ENCODE measurements at regions not wholly inside any gene's neighbourhood (a gene's known extent, or its start where the extent isn't known, plus 50 kb on each side); places are given as distances from the start of the nearest gene placed in this dataset.

GRCh38 chr2:129175051-129175450 is 804.4 kb upstream of the RAB6C start:
- DNase-seq (ENCODE audit: low spot score): no peak
- TF ChIP-seq CTCF (IDR thresholded peaks at IDR 0.05) (no peak), POLR2A (IDR thresholded peaks at IDR 0.05) (no peak), POLR2AphosphoS5 (IDR thresholded peaks at IDR 0.05) (no peak)
- H3K27me3 ChIP-seq (replicated peaks; ENCODE audit: insufficient read depth): no peaks in the 10 kb centered on the region
- intact Hi-C loops (cut with DNase I): no loop called here
- no peaks in the 10 kb centered on the region for H3K36me3 ChIP-seq
- no peaks in the 10 kb centered on the region for H3K9me3 ChIP-seq
- 97% methylated on average over 2 of the region's 2 CpGs for WGBS
- H3K4me3 ChIP-seq: no peak overlapping the region
- no peak overlapping the region for H3K27ac ChIP-seq
- no peaks in the 10 kb centered on the region for H3K4me1 ChIP-seq (replicated peaks)

GRCh38 chr2:129176375-129176774 is 803.1 kb upstream of the RAB6C start:
- H3K4me3 ChIP-seq: no peak overlapping the region
- intact Hi-C loops (cut with DNase I): no loop called here
- no peak for TF ChIP-seq CTCF (IDR thresholded peaks at IDR 0.05)
- no peak for TF ChIP-seq POLR2A (IDR thresholded peaks at IDR 0.05)
- no peak for DNase-seq (ENCODE audit: low spot score)
- H3K4me1 ChIP-seq (replicated peaks): no peaks in the 10 kb centered on the region
- H3K27me3 ChIP-seq (replicated peaks; ENCODE audit: insufficient read depth): no peaks in the 10 kb centered on the region
- no peaks in the 10 kb centered on the region for H3K36me3 ChIP-seq
- WGBS: 95% methylated on average over 5 of the region's 5 CpGs
- H3K9me3 ChIP-seq: no peaks in the 10 kb centered on the region
- H3K27ac ChIP-seq: no peak overlapping the region

- intact Hi-C loops (cut with DNase I): no loop called here
- WGBS: 74% methylated on average over 7 of the region's 7 CpGs
- no peak for DNase-seq (ENCODE audit: low spot score)
- H3K4me1 ChIP-seq (replicated peaks): no peaks in the 10 kb centered on the region
- no peak overlapping the region for H3K27ac ChIP-seq
- H3K36me3 ChIP-seq: no peaks in the 10 kb centered on the region
- no peaks in the 10 kb centered on the region for H3K27me3 ChIP-seq (replicated peaks; ENCODE audit: insufficient read depth)
- H3K9me3 ChIP-seq: no peaks in the 10 kb centered on the region
- no peak overlapping the region for H3K4me3 ChIP-seq
- TF ChIP-seq POLR2A (IDR thresholded peaks at IDR 0.05) (no peak), POLR2AphosphoS5 (IDR thresholded peaks at IDR 0.05) (no peak)
Observed at GRCh38 chr2:129178356-129178755, 801.1 kb upstream of the RAB6C start.

GRCh38 chr2:129179199-129179598 is 800.3 kb upstream of the RAB6C start:
- Histone ChIP-seq H3K27ac (no peak overlapping the region), H3K27me3 (replicated peaks; ENCODE audit: insufficient read depth) (no peaks in the 10 kb centered on the region), H3K9me3 (no peaks in the 10 kb centered on the region), H3K4me3 (no peak overlapping the region), H3K36me3 (no peaks in the 10 kb centered on the region), H3K4me1 (replicated peaks) (no peaks in the 10 kb centered on the region)
- intact Hi-C loops (cut with DNase I): no loop called here
- 87% methylated on average over 3 of the region's 3 CpGs for WGBS
- TF ChIP-seq POLR2AphosphoS5 (IDR thresholded peaks at IDR 0.05): no peak
- TF ChIP-seq CTCF (IDR thresholded peaks at IDR 0.05): no peak
- TF ChIP-seq POLR2A (IDR thresholded peaks at IDR 0.05): no peak
- no peak for DNase-seq (ENCODE audit: low spot score)

GRCh38 chr2:129180124-129180716 is 799.2 kb upstream of the RAB6C start:
- no peak overlapping the region for H3K4me3 ChIP-seq
- H3K9me3 ChIP-seq: no peaks in the 10 kb centered on the region
- TF ChIP-seq POLR2A (IDR thresholded peaks at IDR 0.05): no peak
- TF ChIP-seq POLR2AphosphoS5 (IDR thresholded peaks at IDR 0.05): no peak
- no peak for TF ChIP-seq CTCF (IDR thresholded peaks at IDR 0.05)
- 81% methylated on average over 5 of the region's 5 CpGs for WGBS
- no peak for DNase-seq (ENCODE audit: low spot score)
- intact Hi-C loops (cut with DNase I): no loop called here
- H3K36me3 ChIP-seq: no peaks in the 10 kb centered on the region
- H3K27me3 ChIP-seq (replicated peaks; ENCODE audit: insufficient read depth): no peaks in the 10 kb centered on the region
- H3K4me1 ChIP-seq (replicated peaks): no peaks in the 10 kb centered on the region
- no peak overlapping the region for H3K27ac ChIP-seq

Data from prostate gland (tissue), 2 donors.